LNCAP (cell line): ENCODE measurements at regions not wholly inside any gene's neighbourhood (a gene's known extent, or its start where the extent isn't known, plus 50 kb on each side); places are given as distances from the start of the nearest gene placed in this dataset.

Experiments
- CTCF ChIP-seq: fragments of 450-650 bp; IDR thresholded peaks from 2 replicates; pipeline ENCODE4 v1.5.1; 2017; ENCODE audit warnings: mild to moderate bottlenecking

DNA sequence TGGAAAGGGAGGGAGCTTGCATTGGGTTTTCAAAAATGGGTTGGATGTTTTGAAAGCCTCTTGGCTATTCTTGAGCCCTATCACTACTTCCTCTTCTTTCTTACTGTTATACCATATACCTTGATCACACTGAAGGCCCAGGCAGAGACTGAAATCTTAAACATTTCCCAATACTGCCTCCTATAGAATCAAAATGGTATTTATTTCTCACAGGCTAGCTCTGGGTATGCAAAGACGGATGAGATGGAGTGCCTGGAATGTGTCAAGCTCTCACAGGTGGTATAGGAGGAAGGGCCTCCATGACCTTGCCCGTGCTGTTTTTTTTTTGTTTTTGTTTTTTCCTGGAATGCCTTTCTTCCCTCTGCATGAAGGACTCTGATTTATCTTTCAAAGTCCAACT is 268.4 kb upstream of the USP24 start:
- TF ChIP-seq CTCF = no peak

- no peak for TF ChIP-seq CTCF
Measured at GRCh38 chr1:55481634-55482033, 266.5 kb upstream of the USP24 start.

GRCh38 chr1:55480029-55480795 is 265.0 kb upstream of the USP24 start:
- no peak for TF ChIP-seq CTCF

GRCh38 chr1:55478742-55479141 is 263.6 kb upstream of the USP24 start:
- peak; percentile 60 for TF ChIP-seq CTCF

DNA sequence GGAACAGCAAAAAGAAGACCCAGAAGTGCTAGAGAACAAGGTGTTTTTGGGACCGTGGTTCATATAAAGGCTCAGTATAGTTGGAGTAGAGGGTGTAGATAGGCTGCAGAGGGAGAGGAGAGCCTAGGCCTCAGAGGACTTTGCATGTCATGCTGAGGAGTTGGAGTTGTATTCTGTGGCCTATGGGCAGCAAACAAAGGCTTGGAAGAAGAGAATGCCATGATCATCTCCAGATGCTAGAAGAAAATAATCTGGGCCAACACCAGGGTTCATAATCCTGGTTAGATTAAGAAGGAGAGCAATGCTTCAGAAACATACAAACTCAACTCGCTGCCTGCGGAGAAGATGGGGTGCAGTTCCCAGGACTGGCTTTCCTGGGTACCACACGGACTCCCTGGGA is 262.8 kb upstream of the USP24 start:
- TF ChIP-seq CTCF = no peak

GRCh38 chr1:55476445-55477015 is 261.4 kb upstream of the USP24 start:
- no peak for TF ChIP-seq CTCF

GRCh38 chr1:55474168-55474786 is 259.1 kb upstream of the USP24 start:
- TF ChIP-seq CTCF = no peak
